ENCODE measurements at regions not wholly inside any gene's neighbourhood (a gene's known extent, or its start where the extent isn't known, plus 50 kb on each side); places are given as distances from the start of the nearest gene placed in this dataset.
A peak's percentile ranks its signal among the peaks of the same experiment; 100 is the strongest.
"Not testable (repeated sequence)": the region's sequence is repeated elsewhere in the genome, so short reads cannot be mapped to it uniquely, and the experiment has no call there.

DNA sequence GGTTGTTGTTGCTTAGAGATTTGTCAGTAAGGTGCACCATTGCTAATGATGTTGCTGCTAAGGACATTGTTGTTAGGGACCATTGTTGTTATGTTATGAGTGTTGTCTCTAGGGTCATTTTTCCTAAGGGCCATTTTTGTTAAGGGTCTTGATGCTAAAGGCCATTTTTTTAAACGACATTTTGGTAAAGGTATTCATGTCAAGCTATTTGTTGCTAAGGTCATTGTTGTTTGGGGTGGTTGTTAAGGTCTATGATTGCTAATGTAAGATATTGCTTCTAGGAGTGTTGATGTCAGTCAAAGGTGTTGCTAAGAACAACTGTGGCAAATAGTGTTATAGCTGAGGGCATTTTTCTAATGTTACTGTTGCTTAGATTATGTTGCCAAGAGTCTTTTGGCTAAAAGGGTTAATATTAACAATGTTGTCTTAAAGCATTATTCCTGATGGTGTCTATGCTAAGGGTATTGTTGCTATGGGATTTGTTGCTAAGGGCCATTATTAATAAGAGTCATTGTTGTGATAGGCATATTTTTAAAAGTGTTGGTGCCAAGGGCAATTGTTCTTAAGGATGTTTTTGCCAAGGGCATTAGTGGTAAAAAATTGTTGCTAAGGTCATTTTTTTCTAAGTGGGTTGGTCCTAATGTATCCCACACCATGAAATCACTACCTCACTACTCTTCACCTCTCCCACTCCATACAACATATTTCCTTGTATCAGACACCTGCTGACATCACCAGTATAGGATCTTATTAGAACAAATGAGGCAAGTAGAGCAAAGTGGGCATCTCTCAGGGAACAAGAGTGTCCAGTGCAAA is 56.2 kb downstream of the SPATA31A6 start:
- ATAC-seq, result not testable (repeated sequence)

DNA sequence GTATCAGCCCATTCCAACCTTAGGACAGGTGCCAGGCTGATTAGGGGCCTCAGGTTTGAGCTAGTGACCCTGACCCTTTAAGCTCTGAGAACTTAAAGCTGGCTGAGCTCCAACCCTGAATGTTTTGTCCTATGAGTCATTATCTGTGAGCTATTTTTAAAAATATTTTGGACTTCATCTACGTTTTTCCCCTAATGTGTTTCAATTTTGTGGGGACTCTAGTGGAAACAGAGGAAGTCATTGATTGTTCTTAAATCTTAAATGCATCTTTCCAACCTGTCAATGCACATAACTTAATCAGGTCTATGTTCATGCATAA is 56.8 kb downstream of the SPATA31A6 start:
- not testable (repeated sequence) for ATAC-seq

DNA sequence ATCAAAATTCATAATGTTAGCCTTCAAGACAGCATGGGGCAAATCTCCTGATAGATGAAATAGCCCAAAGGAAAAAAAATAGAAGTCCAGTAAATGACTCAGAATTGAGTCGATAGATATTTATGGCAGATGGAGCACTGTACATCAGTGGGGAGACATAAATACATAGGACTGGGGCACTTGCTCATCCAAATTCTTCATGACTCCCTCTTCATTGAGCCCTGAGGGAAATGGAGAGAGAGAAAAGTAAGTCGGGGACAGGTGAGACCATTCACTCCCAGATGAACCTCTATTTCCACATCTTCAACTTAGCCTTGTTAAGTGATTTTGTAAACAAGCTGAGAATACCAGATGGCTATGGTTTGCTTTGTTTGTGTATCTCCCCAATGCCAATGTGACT is 59.8 kb downstream of the SPATA31A6 start:
- ATAC-seq, result not testable (repeated sequence)

DNA sequence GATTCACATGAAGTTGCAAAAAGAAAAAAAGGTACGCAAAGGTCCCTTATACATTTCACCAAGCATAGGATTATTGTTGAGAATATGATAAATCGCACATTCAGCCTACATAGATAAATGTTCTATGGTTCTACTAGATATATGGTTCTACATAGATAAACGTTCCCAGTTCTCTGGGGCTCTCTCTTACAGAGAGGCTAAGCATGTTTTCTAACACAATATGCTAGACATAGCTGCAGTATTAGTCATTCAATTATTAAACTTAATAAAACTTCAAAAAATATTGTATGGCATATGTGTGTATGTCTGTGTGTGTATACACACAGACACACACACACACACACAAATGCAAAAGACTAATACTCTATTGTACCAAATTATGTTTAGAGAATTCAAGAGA is 60.4 kb downstream of the SPATA31A6 start:
- not testable (repeated sequence) for ATAC-seq

DNA sequence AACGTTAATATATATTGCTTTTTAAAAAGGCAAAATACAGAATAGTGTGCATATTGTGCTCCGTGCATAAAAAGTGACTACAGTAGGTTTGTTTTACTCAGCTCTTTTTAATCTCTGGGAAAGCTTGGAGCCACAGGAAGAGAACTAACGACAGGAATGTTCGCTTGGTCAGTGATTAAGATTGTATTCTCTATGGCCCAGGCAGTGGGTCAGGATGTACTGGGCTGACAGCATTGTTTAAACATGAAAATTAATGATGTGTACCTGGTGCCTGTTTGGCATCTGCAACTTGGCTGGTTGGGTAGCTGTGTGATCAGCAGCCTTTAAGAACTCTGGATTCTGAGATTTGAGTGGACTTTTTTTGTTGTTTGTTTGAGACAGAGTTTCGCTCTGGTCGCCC is 85.3 kb downstream of the SPATA31A6 start:
- ATAC-seq, result not testable (repeated sequence)

DNA sequence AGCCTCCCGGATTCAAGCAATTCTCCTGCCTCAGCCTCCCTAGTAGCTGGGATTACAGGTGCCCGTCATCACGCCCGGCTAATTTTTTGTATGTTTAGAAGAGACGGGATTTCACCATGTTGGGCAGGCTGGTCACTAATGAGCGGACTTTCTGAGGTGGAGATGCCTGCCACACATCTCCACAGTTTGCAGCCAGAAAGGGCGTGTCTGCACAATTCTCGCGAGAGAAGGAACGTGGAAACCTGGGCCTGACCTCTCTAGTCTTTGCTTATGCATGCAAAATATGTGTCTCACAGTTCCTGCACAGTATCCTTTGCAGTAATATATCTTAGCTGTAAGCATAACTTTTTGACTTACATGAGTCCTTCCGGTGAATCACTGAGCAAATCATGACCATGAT is 85.7 kb downstream of the SPATA31A6 start:
- ATAC-seq, result not testable (repeated sequence)

DNA sequence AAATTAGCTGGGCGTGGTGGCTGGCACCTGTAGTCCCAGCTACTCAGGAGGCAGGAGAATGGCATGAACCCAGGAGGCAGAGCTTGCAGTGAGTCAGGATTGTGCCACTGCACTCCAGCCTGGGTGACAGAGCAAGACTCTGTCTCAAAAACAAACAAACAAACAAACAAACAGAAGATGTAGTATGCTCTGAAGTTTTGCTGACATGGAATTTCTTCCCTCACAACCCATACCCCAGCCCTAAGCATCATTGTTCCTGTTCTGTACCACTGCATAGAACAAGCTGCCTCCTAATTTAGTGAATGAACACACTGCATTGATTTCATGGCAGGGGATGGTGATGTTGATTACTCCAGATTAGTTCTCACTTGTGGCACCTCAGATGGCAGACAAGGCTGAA is 89.7 kb downstream of the SPATA31A6 start:
- not testable (repeated sequence) for ATAC-seq

DNA sequence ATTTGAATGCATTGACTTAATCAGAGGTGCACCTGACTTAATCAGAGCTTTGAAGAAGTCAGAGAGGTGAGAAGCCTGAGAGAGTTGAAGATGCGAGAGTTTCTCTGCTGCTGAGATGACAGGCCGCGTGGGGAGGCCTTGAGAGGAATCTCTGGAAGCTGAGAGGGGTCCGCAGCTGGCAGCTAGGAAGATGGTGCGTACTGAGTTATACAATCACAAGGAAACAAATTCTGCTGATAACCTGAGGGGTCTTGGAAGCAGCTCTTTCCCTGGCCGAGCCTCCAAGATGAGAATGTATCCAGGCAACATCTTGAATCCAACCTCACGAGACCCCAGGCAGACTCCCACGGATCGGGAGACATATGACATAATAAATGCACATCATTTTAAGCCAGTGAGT is 91.7 kb downstream of the SPATA31A6 start:
- no peak for ATAC-seq

DNA sequence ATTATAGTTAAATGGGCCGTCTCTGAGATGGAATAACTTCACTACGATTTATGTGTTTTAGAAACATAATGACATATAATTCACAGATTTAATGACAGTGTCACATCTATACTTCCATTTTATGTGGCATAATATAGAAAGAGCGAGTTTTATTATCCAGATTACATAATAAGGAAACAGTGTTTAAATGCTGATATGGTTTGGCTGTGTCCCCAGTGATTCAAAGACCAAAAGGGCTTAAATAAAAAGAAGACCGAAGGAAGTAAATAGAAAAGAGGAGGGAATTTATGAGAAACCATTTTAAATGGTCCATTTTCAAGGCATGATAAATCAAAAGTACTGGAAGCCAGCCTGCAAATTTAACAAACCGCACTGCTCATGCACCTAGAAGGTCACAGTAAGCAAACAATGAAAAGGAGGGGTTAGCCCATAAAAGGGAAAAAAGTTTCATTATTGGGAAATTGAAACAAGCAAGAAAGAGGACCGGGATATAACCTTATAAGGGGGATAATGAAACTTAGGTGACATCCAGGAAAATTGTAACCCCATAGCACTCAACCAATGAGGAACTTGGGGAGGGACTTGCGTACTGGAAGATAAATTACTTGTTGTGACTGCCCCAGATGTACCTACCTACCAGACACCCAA is 99.2 kb downstream of the SPATA31A6 start:
- ATAC-seq, result not testable (repeated sequence)

DNA sequence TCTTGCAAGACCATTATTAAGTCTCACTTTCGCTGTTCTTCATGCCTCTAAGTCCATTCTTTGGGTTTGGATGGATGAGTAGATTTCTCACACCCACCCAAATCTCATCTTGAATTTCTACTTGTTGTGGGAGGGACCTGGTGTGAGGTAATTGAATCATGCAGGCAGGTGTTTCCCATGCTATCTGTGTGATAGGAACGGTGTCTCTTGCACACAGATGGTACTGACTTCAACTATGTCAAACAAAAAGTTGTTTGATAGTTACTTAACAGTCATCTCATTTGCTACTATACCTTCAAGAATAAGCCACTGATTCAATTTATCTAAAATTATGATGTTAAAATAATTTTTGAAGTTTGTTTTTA is 99.7 kb downstream of the SPATA31A6 start:
- not testable (repeated sequence) for ATAC-seq

DNA sequence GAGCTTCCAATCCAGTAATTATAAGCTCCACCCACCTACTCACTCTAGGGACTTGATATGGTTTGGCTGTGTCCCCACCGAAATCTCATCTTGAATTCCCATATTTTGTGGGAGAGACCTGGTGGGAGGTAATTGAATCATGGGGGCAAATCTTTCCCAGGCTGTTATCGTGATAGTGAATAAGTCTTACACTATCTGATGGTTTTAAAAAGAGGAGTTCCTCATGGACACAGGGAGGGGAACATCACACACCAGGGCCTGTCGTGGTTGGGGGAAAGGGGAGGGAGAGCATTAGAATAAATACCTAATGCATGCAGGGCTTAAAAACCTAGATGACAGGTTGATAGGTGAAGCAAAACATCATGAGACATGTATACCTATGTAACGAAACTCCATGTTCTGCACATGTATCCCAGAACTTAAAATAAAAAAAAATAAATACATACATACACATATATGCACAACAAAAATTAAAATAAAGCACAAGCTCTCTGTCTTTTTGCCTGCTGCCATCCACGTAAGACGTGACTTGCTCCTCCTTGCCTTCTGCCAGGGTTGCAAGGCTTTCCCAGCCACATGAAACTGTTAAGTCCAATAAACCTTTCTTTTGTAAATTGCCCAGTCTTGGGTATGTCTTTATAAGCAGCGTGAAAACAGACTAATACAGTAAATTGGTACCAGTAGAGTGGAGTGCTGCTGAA is 102.8 kb downstream of the SPATA31A6 start:
- ATAC-seq, result not testable (repeated sequence)

DNA sequence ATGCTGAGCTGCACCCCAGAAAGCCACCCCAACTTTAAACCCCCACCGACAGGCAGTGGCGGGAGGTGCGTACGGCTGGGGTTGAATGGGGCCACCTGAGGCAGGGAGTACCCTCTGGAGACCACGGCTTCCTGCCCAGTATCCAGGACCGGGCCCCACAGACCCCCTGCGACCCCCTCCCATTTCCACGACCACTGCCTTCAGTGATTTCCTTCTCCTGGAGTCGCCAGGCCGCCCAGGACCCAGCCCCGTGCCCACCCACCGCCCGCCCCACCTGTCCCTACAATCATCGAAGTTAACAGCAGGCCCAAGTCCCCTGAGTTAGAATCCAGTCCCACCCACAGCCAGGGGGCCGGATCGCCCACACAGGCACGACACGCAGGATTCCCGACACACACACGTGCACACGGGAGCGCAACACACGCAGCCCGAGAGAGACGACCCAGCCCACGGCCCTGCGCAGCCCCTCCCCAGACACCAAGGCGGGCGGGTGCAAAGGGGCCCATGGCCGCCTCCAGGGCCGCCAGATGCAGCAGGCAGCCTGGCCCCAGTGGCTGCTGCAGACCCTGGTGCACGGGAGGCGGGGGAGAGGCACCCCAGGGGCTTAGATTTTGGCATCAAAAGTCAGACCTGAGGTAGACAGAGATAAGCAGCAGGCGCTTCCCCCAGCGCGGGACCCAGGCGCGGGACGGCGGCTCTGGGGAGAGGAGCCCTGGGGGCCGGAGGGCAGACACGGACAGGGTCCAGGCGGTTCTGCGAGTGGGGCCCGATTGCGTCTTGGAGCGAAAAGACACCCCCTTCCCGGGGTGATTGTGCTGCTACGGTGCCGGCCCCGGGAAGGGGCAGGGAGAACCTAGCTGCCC is 104.8 kb downstream of the SPATA31A6 start:
- not testable (repeated sequence) for ATAC-seq

DNA sequence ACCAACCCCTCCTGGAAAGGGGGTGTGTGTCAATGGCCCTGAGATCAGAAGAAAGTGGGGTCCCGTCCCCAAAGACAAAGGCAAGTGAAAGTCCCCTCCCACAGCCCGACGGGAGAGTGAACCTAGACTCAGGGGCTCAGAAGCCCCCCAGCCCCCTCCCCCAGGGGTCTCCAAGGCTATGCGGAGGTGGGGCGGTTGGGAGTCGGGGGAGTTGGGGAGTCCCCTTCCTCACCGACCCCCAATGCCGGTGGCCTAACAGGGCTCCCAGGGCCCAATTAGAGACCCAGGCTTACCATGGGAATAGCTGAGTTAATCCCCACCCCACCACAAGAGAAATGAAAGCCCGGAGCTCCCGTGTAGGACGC is 105.4 kb downstream of the SPATA31A6 start:
- ATAC-seq, result not testable (repeated sequence)

DNA sequence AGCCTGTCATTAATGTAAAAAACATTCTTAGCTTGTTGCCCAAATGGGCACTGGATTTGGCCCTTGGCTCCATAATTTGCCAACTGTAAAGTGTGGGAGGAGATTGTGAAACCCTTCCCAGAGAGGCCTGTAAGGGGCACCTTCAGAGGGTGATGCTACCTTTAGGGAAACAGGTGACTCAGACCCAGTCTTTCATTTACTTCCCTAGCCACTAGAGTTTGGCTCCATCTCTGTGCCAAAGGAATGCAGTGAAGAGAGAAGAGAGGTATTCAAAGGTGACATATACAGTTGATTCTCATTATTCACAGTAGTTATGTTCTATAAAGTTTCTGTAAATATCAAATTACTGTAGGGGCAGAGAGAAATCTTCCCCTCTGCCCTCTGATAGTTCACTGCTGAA is 116.7 kb downstream of the SPATA31A6 start:
- not testable (repeated sequence) for ATAC-seq

DNA sequence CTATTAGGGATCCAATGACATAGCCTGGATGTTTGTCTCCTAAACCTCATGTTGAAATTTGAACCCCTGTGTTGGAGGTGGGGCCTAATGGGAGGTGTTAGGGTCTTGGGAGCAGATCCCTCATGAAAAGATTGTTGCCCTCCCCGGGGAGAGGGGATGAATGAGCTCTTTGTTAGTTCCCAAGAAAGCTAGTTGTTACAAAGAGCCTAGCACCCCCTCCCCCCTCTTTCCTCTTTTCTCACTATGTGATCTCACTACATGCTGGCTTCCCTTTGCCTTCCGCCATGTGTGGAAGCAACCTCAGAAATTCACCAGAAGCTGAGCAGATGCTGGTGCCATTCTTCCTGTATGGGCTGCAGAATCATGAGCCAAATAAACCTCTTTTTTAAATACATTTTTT is 123.2 kb downstream of the SPATA31A6 start:
- not testable (repeated sequence) for ATAC-seq

DNA sequence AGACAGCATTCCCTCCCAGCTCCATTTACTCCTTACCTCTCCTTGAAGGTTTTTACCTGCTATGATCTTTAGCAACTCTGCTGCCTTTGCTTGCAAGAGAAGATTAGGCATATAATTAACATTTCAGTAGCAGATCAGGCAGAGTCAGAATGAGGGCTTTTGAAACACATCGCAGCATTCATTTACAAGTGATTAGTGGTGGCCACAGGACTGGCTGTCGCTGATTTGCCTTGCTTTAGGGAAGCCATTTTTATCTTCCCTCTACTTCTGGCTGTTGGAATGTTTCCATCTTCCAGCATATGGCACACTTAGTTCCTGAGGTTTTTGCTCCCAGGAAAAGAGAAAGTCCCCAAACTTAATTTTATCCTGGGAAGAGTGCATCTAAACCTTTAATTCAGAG is 124.0 kb downstream of the SPATA31A6 start:
- not testable (repeated sequence) for ATAC-seq

DNA sequence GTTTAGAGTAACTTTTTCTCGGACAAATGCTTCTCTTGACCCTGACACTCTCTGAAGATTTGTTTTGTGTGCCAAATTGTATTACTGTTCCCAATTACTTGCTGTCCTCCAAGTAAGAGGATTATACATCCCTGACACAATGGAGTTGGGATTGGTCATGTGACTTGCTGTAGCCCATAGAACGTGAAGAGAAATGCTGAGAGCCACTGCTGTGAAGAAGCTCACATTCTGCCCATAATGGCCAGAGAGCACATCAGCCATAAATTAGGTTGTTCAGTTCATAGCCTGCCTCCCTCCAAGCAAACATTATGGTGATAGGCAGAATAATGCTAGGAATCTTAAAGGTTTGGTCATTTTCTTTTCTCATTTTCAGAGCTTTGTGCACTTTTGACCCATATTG is 127.5 kb downstream of the SPATA31A6 start:
- not testable (repeated sequence) for ATAC-seq

DNA sequence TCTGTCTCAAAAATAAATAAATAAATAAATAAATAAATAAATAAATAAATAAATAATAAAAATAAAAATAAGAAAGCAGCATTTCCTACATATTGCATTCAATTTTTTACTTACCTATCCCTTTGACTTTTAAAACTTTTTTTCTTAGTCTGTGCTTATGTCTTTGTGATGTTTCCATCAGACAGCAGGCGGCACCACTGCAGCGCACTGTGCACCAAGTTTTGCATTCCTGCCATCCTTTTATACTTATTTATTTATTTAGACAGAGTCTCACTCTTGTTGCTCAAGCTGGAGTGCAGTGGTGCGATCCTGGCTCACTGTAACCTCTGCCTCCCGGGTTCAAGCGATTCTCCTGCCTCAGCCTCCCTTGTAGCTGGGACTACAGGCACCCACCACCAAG is 132.6 kb downstream of the SPATA31A6 start:
- ATAC-seq, result not testable (repeated sequence)

DNA sequence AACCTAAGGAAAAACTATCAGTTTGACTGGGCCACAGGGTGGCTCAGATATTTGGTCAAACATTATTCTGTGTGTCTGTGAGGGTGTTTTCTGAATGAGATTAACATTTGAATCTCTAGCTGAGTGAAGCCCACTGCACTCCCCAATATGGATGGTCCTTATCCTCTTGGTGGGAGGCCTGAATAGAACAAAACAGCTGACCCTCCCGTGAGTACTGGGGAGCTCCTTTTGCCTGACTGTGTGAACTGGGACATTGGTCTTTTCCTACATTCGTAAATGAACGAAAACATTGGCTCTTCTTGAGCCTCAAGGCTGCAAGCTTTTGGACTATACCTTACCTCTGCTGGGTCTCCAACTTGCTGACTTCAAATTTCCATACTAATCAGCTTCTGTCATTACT is 134.2 kb downstream of the SPATA31A6 start:
- ATAC-seq, result not testable (repeated sequence)

DNA sequence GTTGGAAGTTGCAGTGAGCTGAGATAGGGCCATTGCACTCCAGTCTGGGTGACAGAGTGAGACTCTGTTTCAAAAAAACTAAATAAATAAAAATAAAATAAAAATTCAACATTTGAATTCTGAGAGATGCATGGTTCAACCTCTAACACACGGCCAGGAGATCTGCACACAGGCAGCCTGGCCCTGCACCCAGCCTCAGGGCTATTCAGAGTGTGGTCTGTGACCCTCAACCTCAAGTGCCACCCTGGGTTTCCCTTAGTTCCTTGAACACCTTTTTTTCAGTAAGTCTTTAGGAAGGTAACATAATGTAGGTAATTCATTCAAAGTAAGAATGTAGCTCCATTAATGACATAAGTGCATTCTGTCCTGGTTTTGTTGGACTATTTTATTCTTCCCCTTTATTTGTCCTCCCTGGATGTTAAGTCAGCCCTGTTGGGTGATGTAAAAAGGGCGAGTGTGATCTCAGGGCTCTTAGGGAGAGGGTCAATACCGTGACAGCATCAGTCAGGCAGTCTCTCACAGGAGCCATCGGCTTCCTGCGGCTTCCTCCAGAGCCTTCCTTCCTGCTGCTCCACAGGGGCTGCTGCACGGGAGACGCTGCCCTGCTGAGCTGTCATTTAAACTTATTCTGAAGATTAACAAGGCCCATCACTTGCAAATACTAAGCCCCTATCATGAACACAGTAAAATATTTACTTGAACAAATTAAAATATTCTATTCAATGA is 139.8 kb downstream of the SPATA31A6 start:
- ATAC-seq, result peak in 1 of 2 donors; percentile 8

DNA sequence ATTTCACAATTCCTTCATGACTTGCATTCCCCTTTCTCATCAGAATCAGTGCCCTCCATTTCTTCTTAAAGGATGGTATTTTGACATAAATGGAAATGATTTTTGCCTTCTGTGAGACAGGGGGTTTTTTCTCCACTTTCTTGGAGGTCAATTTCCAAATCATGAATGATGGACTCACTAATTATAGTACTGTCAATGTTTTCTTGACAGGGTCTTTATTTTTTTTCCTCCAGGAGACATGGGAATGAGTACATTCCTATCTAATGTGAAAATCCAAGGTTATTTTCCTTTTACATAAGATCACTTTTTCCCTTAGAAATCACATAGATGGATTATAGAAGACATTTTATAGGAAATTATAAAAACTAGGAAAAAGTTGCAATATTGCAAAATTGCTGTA is 141.7 kb downstream of the SPATA31A6 start:
- not testable (repeated sequence) for ATAC-seq

DNA sequence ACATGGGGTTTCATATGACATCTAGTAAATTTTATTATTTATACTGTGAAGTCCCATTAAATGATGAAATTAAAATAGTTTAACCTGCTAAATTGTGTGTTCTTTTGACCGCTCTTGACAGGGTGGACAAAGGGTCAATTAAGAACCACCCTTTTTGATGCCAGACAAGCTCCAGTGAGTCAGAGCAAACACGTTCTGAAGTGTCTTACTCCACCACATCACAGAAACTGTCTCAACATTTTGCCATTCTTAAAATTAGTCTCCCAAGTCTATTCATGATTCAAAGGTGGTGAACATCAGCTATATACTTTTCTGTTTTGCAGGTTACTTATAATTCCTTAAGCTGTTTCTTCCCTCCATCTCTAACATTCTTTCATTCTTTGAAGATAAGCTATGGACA is 142.1 kb downstream of the SPATA31A6 start:
- ATAC-seq, result not testable (repeated sequence)
